Natural killer cell (primary cell): ENCODE measurements at regions not wholly inside any gene's neighbourhood (a gene's known extent, or its start where the extent isn't known, plus 50 kb on each side); places are given as distances from the start of the nearest gene placed in this dataset.

ENCODE experiments used
- ATAC-seq, 3 donors: fragments of 150-1000 bp in 2 of 3; fragments of 200-7000 bp in 1 of 3; cut with Tn5 transposase; 1 replicate in 1 of 3; 2 replicates in 2 of 3; pipeline ENCODE4 v1.10.0; 2021; ENCODE audit warnings: mild to moderate bottlenecking in 2 of 3, moderate library complexity in 2 of 3
- DNase-seq, 2 donors: peaks; one replicate each; pipeline versions ENCODE4 v3.0.0 to v3.0.0-alpha.2; 2013 to 2021; ENCODE audit warnings: mixed read lengths in 1 of 2
- H3K27ac ChIP-seq: one replicate; pipeline ENCODE4 v1.5.1; 2013; ENCODE audit warnings: mild to moderate bottlenecking, low read length
- H3K27me3 ChIP-seq: one replicate; pipeline ENCODE4 v1.6.1; 2013; ENCODE audit warnings: low read length; ENCODE audit not compliant: control insufficient read depth, insufficient read depth
- H3K36me3 ChIP-seq: one replicate; pipeline ENCODE4 v1.6.1; 2013; ENCODE audit warnings: low read length; ENCODE audit not compliant: control insufficient read depth, insufficient read depth
- H3K4me1 ChIP-seq: one replicate; pipeline ENCODE4 v1.6.1; 2013; ENCODE audit warnings: low read length; ENCODE audit not compliant: control insufficient read depth, insufficient read depth
- H3K4me3 ChIP-seq: one replicate; pipeline ENCODE4 v1.5.1; 2013; ENCODE audit warnings: low read length
- H3K9me3 ChIP-seq: one replicate; pipeline ENCODE4 v1.6.1; 2013; ENCODE audit warnings: low read length; ENCODE audit not compliant: control insufficient read depth, insufficient read depth
- H3K27ac Mint-ChIP-seq, 2 donors: one replicate each; pipeline ENCODE4 v1.8.0; 2022; ENCODE audit warnings: mild to moderate bottlenecking in 2 of 2, mixed read lengths in 2 of 2, moderate library complexity in 1 of 2
- H3K27me3 Mint-ChIP-seq, 2 donors: one replicate each; pipeline ENCODE4 v1.8.0; 2022; ENCODE audit warnings: low read depth in 2 of 2, mixed read lengths in 2 of 2
- H3K36me3 Mint-ChIP-seq: one replicate; pipeline ENCODE4 v1.8.0; 2022; ENCODE audit warnings: mixed read lengths
- H3K4me1 Mint-ChIP-seq, 2 donors: one replicate each; pipeline ENCODE4 v1.8.0; 2022; ENCODE audit warnings: mixed read lengths in 2 of 2
- H3K4me3 Mint-ChIP-seq: one replicate; pipeline ENCODE4 v1.8.0; 2022; ENCODE audit warnings: mild to moderate bottlenecking, moderate library complexity, mixed read lengths
- H3K9me3 Mint-ChIP-seq, 2 donors: one replicate each; pipeline ENCODE4 v1.8.0; 2022; ENCODE audit warnings: mixed read lengths in 2 of 2
- CTCF ChIP-seq: fragments of 200-600 bp; IDR thresholded peaks from one replicate; pipeline ENCODE4 v1.8.0; 2022; ENCODE audit warnings: antibody characterized with exemption
- WGBS: methylation state at CpG from one replicate; pipeline ENCODE4 v1.1.7; 2013; ENCODE audit warnings: missing lambda C conversion rate; ENCODE audit not compliant: insufficient coverage; 5-methylcytosine and 5-hydroxymethylcytosine counted together
- intact Hi-C: fragments of 100-400 bp; cut with micrococcal nuclease; formaldehyde crosslinking; loops from one replicate; pipeline ENCODE4 v1.14.2; 2022

GRCh38 chr21:28227881-28228635 lies 764.6 kb downstream of the LTN1 start:
- Histone ChIP-seq H3K9me3 (no peaks in the 10 kb centered on the region), H3K27ac (no peak overlapping the region), H3K4me3 (no peak overlapping the region), H3K27me3 (no peaks in the 10 kb centered on the region), H3K4me1 (no peaks in the 10 kb centered on the region), H3K36me3 (no peaks in the 10 kb centered on the region)
- no peak overlapping the region for H3K27ac Mint-ChIP-seq
- no peaks in the 10 kb centered on the region for H3K36me3 Mint-ChIP-seq
- DNase-seq (no peak), ATAC-seq (no peak)
- no peaks in the 10 kb centered on the region for H3K4me1 Mint-ChIP-seq
- 79% methylated on average over 3 of the region's 4 CpGs for WGBS
- H3K4me3 Mint-ChIP-seq = no peak overlapping the region
- no peak for TF ChIP-seq CTCF
- no peaks in the 10 kb centered on the region for H3K27me3 Mint-ChIP-seq
- intact Hi-C loops = no loop called here
- peaks cover 2 to 3% of the 10 kb centered on the region in 2 donors for H3K9me3 Mint-ChIP-seq

GRCh38 chr21:28226563-28226962 lies 766.1 kb downstream of the LTN1 start:
- WGBS = 62% methylated on average over 1 of the region's 2 CpGs
- Mint-ChIP-seq H3K36me3 (no peaks in the 10 kb centered on the region), H3K27me3 (no peaks in the 10 kb centered on the region), H3K27ac (no peak overlapping the region), H3K9me3 (peaks cover 2 to 3% of the 10 kb centered on the region in 2 donors), H3K4me3 (no peak overlapping the region), H3K4me1 (no peaks in the 10 kb centered on the region)
- no peak for TF ChIP-seq CTCF
- no peak for DNase-seq
- Histone ChIP-seq H3K27ac (no peak overlapping the region), H3K4me3 (no peak overlapping the region), H3K9me3 (no peaks in the 10 kb centered on the region), H3K36me3 (no peaks in the 10 kb centered on the region), H3K27me3 (no peaks in the 10 kb centered on the region), H3K4me1 (no peaks in the 10 kb centered on the region)
- ATAC-seq = no peak
- intact Hi-C loops = no loop called here

GRCh38 chr21:28224191-28224726 lies 768.4 kb downstream of the LTN1 start:
- TF ChIP-seq CTCF = no peak
- Mint-ChIP-seq H3K36me3 (no peaks in the 10 kb centered on the region), H3K9me3 (peaks cover 3 to 5% of the 10 kb centered on the region in 2 donors), H3K4me3 (no peak overlapping the region), H3K4me1 (no peaks in the 10 kb centered on the region), H3K27me3 (no peaks in the 10 kb centered on the region), H3K27ac (no peak overlapping the region)
- Histone ChIP-seq H3K27me3 (no peaks in the 10 kb centered on the region), H3K36me3 (no peaks in the 10 kb centered on the region), H3K4me1 (no peaks in the 10 kb centered on the region), H3K4me3 (no peak overlapping the region), H3K9me3 (no peaks in the 10 kb centered on the region), H3K27ac (no peak overlapping the region)
- DNase-seq (no peak), ATAC-seq (no peak)
- intact Hi-C loops = no loop called here
- WGBS = 83% methylated on average over 4 of the region's 6 CpGs

GRCh38 chr21:28221984-28222383 lies 770.7 kb downstream of the LTN1 start:
- Histone ChIP-seq H3K36me3 (no peaks in the 10 kb centered on the region), H3K4me1 (no peaks in the 10 kb centered on the region), H3K27me3 (no peaks in the 10 kb centered on the region), H3K27ac (no peak overlapping the region), H3K4me3 (no peak overlapping the region), H3K9me3 (no peaks in the 10 kb centered on the region)
- intact Hi-C loops = no loop called here
- DNase-seq = no peak
- no peak overlapping the region for H3K4me3 Mint-ChIP-seq
- no peaks in the 10 kb centered on the region for H3K36me3 Mint-ChIP-seq
- H3K4me1 Mint-ChIP-seq = no peaks in the 10 kb centered on the region
- 100% methylated on average over 1 of the region's 1 CpG for WGBS
- ATAC-seq = no peak
- H3K9me3 Mint-ChIP-seq = peaks cover 3 to 5% of the 10 kb centered on the region in 2 donors
- no peak overlapping the region for H3K27ac Mint-ChIP-seq
- no peak for TF ChIP-seq CTCF
- no peaks in the 10 kb centered on the region for H3K27me3 Mint-ChIP-seq
